Neural progenitor cell (in vitro differentiated cells): ENCODE measurements at regions not wholly inside any gene's neighbourhood (a gene's known extent, or its start where the extent isn't known, plus 50 kb on each side); places are given as distances from the start of the nearest gene placed in this dataset.

ENCODE experiments used
- EZH2 ChIP-seq: fragments of 200-600 bp; sonication (generic); IDR thresholded peaks from 2 replicates; pipeline ENCODE4 v1.6.1; 2017; ENCODE audit warnings: antibody characterized with exemption, mild to moderate bottlenecking, moderate library complexity
- EZH2phosphoT487 ChIP-seq: fragments of 200-600 bp; sonication (generic); IDR thresholded peaks from 2 replicates; pipeline ENCODE4 v1.6.1; 2017; ENCODE audit warnings: antibody characterized with exemption
- TF ChIP-seq, protein P1 (sequence below): fragments of 200-600 bp; sonication (generic); IDR thresholded peaks from 2 replicates; pipeline ENCODE4 v1.5.1; 2017; ENCODE audit warnings: antibody characterized with exemption, mild to moderate bottlenecking

DNA sequence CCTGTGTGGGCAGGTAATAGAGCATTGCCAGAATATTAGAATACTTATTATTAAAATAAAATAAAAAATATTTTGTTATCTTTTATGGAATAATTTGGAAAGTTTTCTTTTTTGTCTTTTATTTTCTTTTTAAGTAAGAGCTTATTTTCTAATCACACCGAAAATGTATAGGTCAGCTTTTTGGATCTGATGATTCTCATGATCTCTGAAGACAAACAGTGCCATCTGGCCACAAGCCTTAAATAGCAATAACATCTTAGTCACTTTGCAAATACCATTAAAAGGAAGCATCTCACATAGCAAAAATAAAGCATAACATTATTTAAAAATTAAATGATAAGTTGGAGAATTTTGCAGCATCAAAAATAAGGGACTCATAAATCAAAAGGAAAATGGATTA, 213.8 kb downstream of the PLA2G4A start:
- TF ChIP-seq, protein P1, sequence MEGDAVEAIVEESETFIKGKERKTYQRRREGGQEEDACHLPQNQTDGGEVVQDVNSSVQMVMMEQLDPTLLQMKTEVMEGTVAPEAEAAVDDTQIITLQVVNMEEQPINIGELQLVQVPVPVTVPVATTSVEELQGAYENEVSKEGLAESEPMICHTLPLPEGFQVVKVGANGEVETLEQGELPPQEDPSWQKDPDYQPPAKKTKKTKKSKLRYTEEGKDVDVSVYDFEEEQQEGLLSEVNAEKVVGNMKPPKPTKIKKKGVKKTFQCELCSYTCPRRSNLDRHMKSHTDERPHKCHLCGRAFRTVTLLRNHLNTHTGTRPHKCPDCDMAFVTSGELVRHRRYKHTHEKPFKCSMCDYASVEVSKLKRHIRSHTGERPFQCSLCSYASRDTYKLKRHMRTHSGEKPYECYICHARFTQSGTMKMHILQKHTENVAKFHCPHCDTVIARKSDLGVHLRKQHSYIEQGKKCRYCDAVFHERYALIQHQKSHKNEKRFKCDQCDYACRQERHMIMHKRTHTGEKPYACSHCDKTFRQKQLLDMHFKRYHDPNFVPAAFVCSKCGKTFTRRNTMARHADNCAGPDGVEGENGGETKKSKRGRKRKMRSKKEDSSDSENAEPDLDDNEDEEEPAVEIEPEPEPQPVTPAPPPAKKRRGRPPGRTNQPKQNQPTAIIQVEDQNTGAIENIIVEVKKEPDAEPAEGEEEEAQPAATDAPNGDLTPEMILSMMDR: no peak
- no peak for TF ChIP-seq EZH2
- no peak for TF ChIP-seq EZH2phosphoT487
